SU-DHL-6 (cell line): ENCODE measurements at regions not wholly inside any gene's neighbourhood (a gene's known extent, or its start where the extent isn't known, plus 50 kb on each side); places are given as distances from the start of the nearest gene placed in this dataset.
"Not testable (repeated sequence)": the region's sequence is repeated elsewhere in the genome, so short reads cannot be mapped to it uniquely, and the experiment has no call there.

Experiments
- H2AFZ ChIP-seq: fragments of 200-600 bp; sonication (generic); 2 replicates; pipeline ENCODE4 v1.6.1; 2014; ENCODE audit warnings: low read depth, mild to moderate bottlenecking, moderate library complexity, mixed read lengths, antibody characterized with exemption, low read length; ENCODE audit not compliant: severe bottlenecking
- H3F3A ChIP-seq: fragments of 200-600 bp; shearing (Covaris generic); 2 replicates; pipeline ENCODE4 v1.6.0; 2016; ENCODE audit warnings: antibody characterized with exemption, mild to moderate bottlenecking; ENCODE audit not compliant: insufficient read depth
- H3K27ac ChIP-seq: fragments of 200-600 bp; sonication (generic); 2 replicates; pipeline ENCODE4 v1.5.1; 2016; ENCODE audit warnings: low read depth, mild to moderate bottlenecking, low read length, moderate library complexity, mixed read lengths
- H3K27me3 ChIP-seq: fragments of 200-600 bp; sonication (generic), shearing (Covaris generic); 2 replicates; pipeline ENCODE4 v1.6.0; 2014; ENCODE audit warnings: mild to moderate bottlenecking, low read length
- H3K36me3 ChIP-seq: fragments of 200-600 bp; sonication (generic); 2 replicates; pipeline ENCODE4 v1.6.1; 2014; ENCODE audit warnings: mild to moderate bottlenecking, low read length, mixed read lengths
- H3K4me2 ChIP-seq: fragments of 300-600, 200-600 bp; shearing (Covaris generic), sonication (generic); 2 replicates; pipeline ENCODE4 v1.6.0; 2014; ENCODE audit warnings: low read length, low read depth, mild to moderate bottlenecking; ENCODE audit not compliant: poor library complexity, severe bottlenecking
- H3K4me3 ChIP-seq: fragments of 200-600 bp; sonication (generic); 2 replicates; pipeline ENCODE4 v1.5.1; 2014; ENCODE audit warnings: antibody characterized with exemption, low read length, mild to moderate bottlenecking, mixed read lengths; ENCODE audit not compliant: insufficient read depth, poor library complexity, severe bottlenecking
- H3K79me2 ChIP-seq: fragments of 200-600 bp; sonication (generic); 2 replicates; pipeline ENCODE4 v1.6.1; 2014; ENCODE audit warnings: mild to moderate bottlenecking, low read length, moderate library complexity; ENCODE audit not compliant: insufficient read depth
- H3K9ac ChIP-seq: fragments of 200-600 bp; sonication (generic); 2 replicates; pipeline ENCODE4 v1.7.0; 2014; ENCODE audit warnings: mild to moderate bottlenecking, low read length
- H3K9me2 ChIP-seq: fragments of 200-600 bp; sonication (generic); replicated peaks from 2 replicates; pipeline ENCODE4 v1.6.1; 2014; ENCODE audit warnings: low read length; ENCODE audit not compliant: insufficient read depth
- H3K9me3 ChIP-seq: fragments of 200-600 bp; sonication (generic); 2 replicates; pipeline ENCODE4 v1.6.1; 2014; ENCODE audit warnings: low read length, mixed read lengths; ENCODE audit not compliant: insufficient read depth
- H4K20me1 ChIP-seq: fragments of 200-600 bp; sonication (generic); 2 replicates; pipeline ENCODE4 v1.6.1; 2014; ENCODE audit warnings: low read depth, mild to moderate bottlenecking, antibody characterized with exemption, low read length, moderate library complexity, mixed read lengths
- EZH2phosphoT487 ChIP-seq: fragments of 200-600 bp; sonication (generic), shearing (Covaris generic); conservative IDR thresholded peaks from 2 replicates; pipeline ENCODE4 v1.6.1; 2018; ENCODE audit warnings: mild to moderate bottlenecking, antibody characterized with exemption, low read length, moderate library complexity, mixed read lengths
- TF ChIP-seq, protein P1 (sequence below): fragments of 200-600 bp; sonication (generic); IDR thresholded peaks from one replicate; pipeline ENCODE4 v1.5.1; 2017; ENCODE audit warnings: antibody characterized with exemption, mild to moderate bottlenecking, low read length, moderate library complexity; ENCODE audit not compliant: insufficient read depth, poor library complexity, severe bottlenecking

DNA sequence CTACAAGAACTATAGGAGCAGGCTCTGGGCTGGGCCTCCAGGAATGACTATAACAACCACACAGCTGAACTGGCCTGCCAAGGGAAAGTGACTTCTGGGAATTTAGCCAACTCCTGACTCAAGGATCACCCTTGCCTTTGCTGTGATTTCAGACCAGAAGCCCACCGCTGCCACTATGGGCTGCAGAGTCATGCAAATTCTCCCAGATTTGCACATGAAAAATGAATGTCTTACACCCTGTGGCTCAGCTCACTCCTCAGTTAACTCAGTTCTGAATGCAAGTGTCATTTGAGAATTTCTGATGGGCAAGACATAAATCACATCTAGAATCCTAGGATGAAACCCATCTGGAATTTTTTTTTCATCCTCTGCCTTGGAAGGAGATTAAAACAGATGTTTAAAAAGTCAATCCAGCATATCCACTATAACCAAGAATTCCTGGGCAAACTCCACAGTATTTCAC, 186.5 kb upstream of the BET1 start:
- Histone ChIP-seq H3K9ac (no peak overlapping the region), H2AFZ (no peak overlapping the region), H3K4me2 (no peak overlapping the region), H3K27me3 (no peaks in the 10 kb centered on the region), H3K4me3 (no peak overlapping the region), H3K9me2 (no peaks in the 10 kb centered on the region), H3K79me2 (no peaks in the 10 kb centered on the region), H3K27ac (no peak overlapping the region), H3K36me3 (no peaks in the 10 kb centered on the region), H4K20me1 (no peaks in the 10 kb centered on the region), H3F3A (no peaks in the 10 kb centered on the region), H3K9me3 (no peaks in the 10 kb centered on the region)
- no peak for TF ChIP-seq EZH2phosphoT487
- TF ChIP-seq, protein P1, sequence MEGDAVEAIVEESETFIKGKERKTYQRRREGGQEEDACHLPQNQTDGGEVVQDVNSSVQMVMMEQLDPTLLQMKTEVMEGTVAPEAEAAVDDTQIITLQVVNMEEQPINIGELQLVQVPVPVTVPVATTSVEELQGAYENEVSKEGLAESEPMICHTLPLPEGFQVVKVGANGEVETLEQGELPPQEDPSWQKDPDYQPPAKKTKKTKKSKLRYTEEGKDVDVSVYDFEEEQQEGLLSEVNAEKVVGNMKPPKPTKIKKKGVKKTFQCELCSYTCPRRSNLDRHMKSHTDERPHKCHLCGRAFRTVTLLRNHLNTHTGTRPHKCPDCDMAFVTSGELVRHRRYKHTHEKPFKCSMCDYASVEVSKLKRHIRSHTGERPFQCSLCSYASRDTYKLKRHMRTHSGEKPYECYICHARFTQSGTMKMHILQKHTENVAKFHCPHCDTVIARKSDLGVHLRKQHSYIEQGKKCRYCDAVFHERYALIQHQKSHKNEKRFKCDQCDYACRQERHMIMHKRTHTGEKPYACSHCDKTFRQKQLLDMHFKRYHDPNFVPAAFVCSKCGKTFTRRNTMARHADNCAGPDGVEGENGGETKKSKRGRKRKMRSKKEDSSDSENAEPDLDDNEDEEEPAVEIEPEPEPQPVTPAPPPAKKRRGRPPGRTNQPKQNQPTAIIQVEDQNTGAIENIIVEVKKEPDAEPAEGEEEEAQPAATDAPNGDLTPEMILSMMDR = no peak

DNA sequence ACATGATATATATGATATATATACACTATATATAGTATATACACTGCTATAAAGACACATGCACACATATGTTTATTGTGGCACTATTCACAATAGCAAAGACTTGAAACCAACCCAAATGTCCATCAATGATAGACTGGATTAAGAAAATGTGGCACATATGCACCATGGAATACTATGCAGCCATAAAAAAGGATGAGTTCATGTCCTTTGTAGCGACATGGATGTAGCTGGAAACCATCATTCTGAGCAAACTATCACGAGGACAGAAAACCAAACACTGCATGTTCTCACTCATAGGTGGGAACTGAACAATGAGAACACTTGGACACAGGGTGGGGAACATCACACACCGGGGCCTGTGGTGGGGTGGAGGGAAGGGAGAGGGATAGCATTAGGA, 190.3 kb upstream of the BET1 start:
- not testable (repeated sequence) for H4K20me1 ChIP-seq, H3K4me2 ChIP-seq, H3K9me2 ChIP-seq, H3K9ac ChIP-seq, H3K36me3 ChIP-seq, H3K4me3 ChIP-seq, H3K9me3 ChIP-seq, H3K27me3 ChIP-seq, H2AFZ ChIP-seq, H3K79me2 ChIP-seq, H3F3A ChIP-seq, H3K27ac ChIP-seq

DNA sequence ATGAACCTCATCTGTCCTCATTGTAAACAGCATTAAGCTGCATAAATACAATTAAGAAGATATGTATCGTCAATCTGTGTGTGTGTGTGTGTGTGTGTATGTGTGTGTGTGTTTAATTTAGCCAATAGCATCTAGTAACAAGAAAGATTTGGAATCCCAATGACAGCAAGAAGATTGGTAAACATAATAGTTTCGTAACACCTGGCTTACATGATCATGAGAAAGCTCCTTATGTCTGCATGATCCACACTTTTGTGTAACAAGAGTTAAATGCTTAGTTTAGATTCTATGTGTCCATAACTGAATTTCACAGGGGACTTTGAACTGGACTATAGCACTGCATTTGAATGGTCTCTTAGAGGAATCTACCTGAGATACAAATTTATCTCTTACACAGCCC, 191.0 kb upstream of the BET1 start:
- H3K36me3 ChIP-seq = no peaks in the 10 kb centered on the region
- H3K9me2 ChIP-seq = no peaks in the 10 kb centered on the region
- H3K27ac ChIP-seq = no peak overlapping the region
- no peak overlapping the region for H3K4me3 ChIP-seq
- no peak overlapping the region for H2AFZ ChIP-seq
- H3K9me3 ChIP-seq = no peaks in the 10 kb centered on the region
- TF ChIP-seq, protein P1 = no peak
- TF ChIP-seq EZH2phosphoT487 = no peak
- no peaks in the 10 kb centered on the region for H3F3A ChIP-seq
- H3K27me3 ChIP-seq = no peaks in the 10 kb centered on the region
- no peaks in the 10 kb centered on the region for H4K20me1 ChIP-seq
- no peaks in the 10 kb centered on the region for H3K79me2 ChIP-seq
- no peak overlapping the region for H3K4me2 ChIP-seq
- H3K9ac ChIP-seq = no peak overlapping the region

DNA sequence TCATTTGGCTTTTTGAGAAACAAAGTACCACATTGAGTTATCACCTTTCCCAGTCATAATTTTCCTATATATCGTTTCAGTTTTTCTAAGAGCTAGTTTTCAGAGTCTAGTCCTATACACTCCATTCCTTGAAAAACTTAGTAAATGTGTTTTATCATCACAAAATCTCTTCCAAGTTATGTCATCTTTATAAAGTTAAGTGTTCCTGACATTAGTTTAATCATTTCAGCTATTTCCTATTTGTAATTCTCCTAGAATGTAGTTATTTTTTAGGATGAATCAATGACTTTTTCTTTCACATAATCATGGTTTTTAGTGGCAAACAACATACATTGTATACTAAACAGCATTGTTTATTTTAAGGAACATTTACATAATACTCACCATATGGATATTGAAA, 191.7 kb upstream of the BET1 start:
- Histone ChIP-seq H3K9me2 (no peaks in the 10 kb centered on the region), H3K36me3 (no peaks in the 10 kb centered on the region), H2AFZ (no peak overlapping the region), H3K4me3 (no peak overlapping the region), H3K4me2 (no peak overlapping the region), H3K79me2 (no peaks in the 10 kb centered on the region), H4K20me1 (no peaks in the 10 kb centered on the region), H3K27ac (no peak overlapping the region), H3K9me3 (no peaks in the 10 kb centered on the region), H3F3A (no peaks in the 10 kb centered on the region), H3K27me3 (no peaks in the 10 kb centered on the region), H3K9ac (no peak overlapping the region)
- TF ChIP-seq EZH2phosphoT487 = no peak
- TF ChIP-seq, protein P1 = no peak
